ENCODE measurements at regions not wholly inside any gene's neighbourhood (a gene's known extent, or its start where the extent isn't known, plus 50 kb on each side); places are given as distances from the start of the nearest gene placed in this dataset.
A peak's percentile ranks its signal among the peaks of the same experiment; 100 is the strongest.

- H2AFZ ChIP-seq (ENCODE audit: low read depth, low read length), result no peak overlapping the region
- H3K79me2 ChIP-seq (ENCODE audit: control insufficient read depth, insufficient read depth, low read length), result no peaks in the 10 kb centered on the region
- intact Hi-C loops (cut with micrococcal nuclease), result no loop called here
- H3K4me2 ChIP-seq (ENCODE audit: insufficient read depth, low read length), result no peak overlapping the region
- no peaks in the 10 kb centered on the region for H3K4me1 ChIP-seq (replicated peaks in 1 of 2; ENCODE audit: control insufficient read depth in 2 of 2, insufficient read depth in 2 of 2, low read length in 2 of 2)
- H4K20me1 ChIP-seq (replicated peaks; ENCODE audit: control insufficient read depth, insufficient read depth, low read length), result no peaks in the 10 kb centered on the region
- H3K27ac ChIP-seq (ENCODE audit: extremely low read depth, low read depth, low read length), result no peak overlapping the region
- no peak overlapping the region for H3K9ac ChIP-seq (ENCODE audit: insufficient read depth in 1 of 2, low read depth in 2 of 2, low read length in 2 of 2)
- H3K36me3 ChIP-seq (ENCODE audit: control insufficient read depth, insufficient read depth, low read length), result peaks cover 53% of the 10 kb centered on the region
- H3K27me3 ChIP-seq (ENCODE audit: control insufficient read depth in 2 of 2, insufficient read depth in 2 of 2, low read length in 2 of 2), result no peaks in the 10 kb centered on the region
- TF ChIP-seq C11orf30 (IDR thresholded peaks at IDR 0.05; ENCODE audit: low read depth) (0 out of 2 replicates have a peak, but pooled peaks have one; percentile 6), RERE (CRISPR knock-in tag; IDR thresholded peaks at IDR 0.05; ENCODE audit: borderline replicate concordance) (no peak), ZNF316 (IDR thresholded peaks at IDR 0.05) (peak; percentile 27; the same call in 1 of the 2 replicates)
- BruUV-seq (replicated peaks), result no TSS peak
- WGBS (ENCODE audit: insufficient coverage, low coverage, missing lambda C conversion rate), result 84% methylated on average over 1 of the region's 1 CpG
- no peaks in the 10 kb centered on the region for H3K9me3 ChIP-seq (replicated peaks; ENCODE audit: control insufficient read depth, insufficient read depth, low read depth, low read length)
- H3K4me3 ChIP-seq, result no peak overlapping the region
- POLR2A ChIA-PET, result no interaction called here
- in situ Hi-C loops (cut with MboI), result no loop called here
- CTCF ChIA-PET (ENCODE audit: low intra/inter-chr PET ratio), result no interaction called here
- ATAC-seq (no peak), DNase-seq (ENCODE audit: extremely low read depth in 1 of 4, low spot score in 3 of 4) (no peak), FAIRE-seq (no peak)
- no peaks in the 10 kb centered on the region for H3K9me1 ChIP-seq (ENCODE audit: control insufficient read depth, insufficient read depth, low read length)
These were observed 50.7 kb downstream of the ZZZ3 start for GRCh38 chr1:77631751-77632150.

Data from K562 (cell line).